Ascending aorta (tissue), 2 donors: ENCODE measurements at regions not wholly inside any gene's neighbourhood (a gene's known extent, or its start where the extent isn't known, plus 50 kb on each side); places are given as distances from the start of the nearest gene placed in this dataset.
"Not testable (repeated sequence)": the region's sequence is repeated elsewhere in the genome, so short reads cannot be mapped to it uniquely, and the experiment has no call there.

Source experiments
- DNase-seq, 2 donors: peaks; one replicate each; pipeline ENCODE4 v3.0.0-alpha.2; 2019; ENCODE audit warnings: low spot score in 2 of 2
- H3K27ac ChIP-seq, 2 donors: fragments of 200-600 bp; sonication (generic); one replicate each; pipeline ENCODE4 v1.5.1; 2016 to 2017; ENCODE audit warnings: mild to moderate bottlenecking in 1 of 2
- H3K27me3 ChIP-seq: fragments of 200-600 bp; sonication (generic); one replicate; pipeline ENCODE4 v1.5.1; 2017
- H3K36me3 ChIP-seq, 2 donors: fragments of 200-600 bp; sonication (generic); one replicate each; pipeline ENCODE4 v1.5.1; 2016
- H3K4me1 ChIP-seq, 2 donors: fragments of 200-600 bp; sonication (generic); one replicate each; pipeline ENCODE4 v1.5.1; 2016 to 2017; ENCODE audit warnings: mild to moderate bottlenecking in 1 of 2
- H3K4me3 ChIP-seq, 2 donors: fragments of 200-600 bp; sonication (generic); one replicate each; pipeline ENCODE4 v1.5.1; 2016 to 2017; ENCODE audit warnings: mild to moderate bottlenecking in 1 of 2
- H3K9me3 ChIP-seq, 2 donors: fragments of 200-600 bp; sonication (generic); one replicate each; pipeline ENCODE4 v1.5.1; 2016
- intact Hi-C: fragments of 100-400 bp; cut with DNase I; formaldehyde crosslinking; loops from one replicate; pipeline ENCODE4 v1.15.1; 2023
- TF ChIP-seq, protein P1 (sequence below), 3 experiments: fragments of 200-600 bp in 2 of 3; fragments of 450-650 bp in 1 of 3; sonication (generic) in 2 of 3; IDR thresholded peaks; one replicate each; pipeline ENCODE4 v1.5.1; 2016 to 2019; ENCODE audit warnings: antibody characterized with exemption in 3 of 3, mild to moderate bottlenecking in 1 of 3, moderate library complexity in 1 of 3

DNA sequence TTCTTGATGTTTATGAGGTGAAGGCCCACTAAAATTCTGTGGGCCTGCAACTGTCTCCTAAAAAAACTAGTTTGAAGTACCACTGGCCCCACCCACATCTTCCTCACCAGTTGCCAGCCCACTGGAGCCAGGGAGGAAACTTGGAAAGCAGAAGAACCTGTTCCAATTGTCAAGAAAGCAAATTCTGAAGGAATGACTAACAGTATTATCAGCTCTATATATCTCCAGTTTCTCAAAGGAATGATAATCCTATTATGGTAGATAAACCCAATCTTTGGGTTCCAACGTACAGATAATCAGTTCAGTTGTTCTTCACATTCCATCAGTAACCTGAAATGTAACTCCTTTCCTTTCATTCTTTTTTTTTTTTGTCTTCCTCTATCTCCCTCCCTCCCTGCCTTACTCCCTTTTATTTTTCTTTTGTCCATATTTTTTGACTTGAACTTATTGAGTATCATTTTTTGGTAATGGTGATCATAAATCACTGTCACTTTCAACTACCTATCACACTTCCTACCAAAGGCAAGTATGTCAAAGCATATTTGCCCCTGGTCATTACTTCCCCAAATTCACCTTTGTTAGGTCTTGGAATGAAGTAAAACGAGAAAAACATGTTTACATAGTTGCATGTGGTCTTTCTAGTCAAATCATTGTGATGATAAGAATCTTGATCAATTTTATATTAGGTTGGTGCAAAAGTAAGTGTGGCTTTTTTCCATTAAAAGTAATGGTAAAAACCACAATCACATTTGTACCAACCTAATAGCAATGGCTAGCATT lies 943.4 kb downstream of the TTLL7 start:
- no peaks in the 10 kb centered on the region for H3K9me3 ChIP-seq
- H3K27me3 ChIP-seq, result no peaks in the 10 kb centered on the region
- no peak for DNase-seq
- H3K4me1 ChIP-seq, result no peaks in the 10 kb centered on the region
- TF ChIP-seq, protein P1, sequence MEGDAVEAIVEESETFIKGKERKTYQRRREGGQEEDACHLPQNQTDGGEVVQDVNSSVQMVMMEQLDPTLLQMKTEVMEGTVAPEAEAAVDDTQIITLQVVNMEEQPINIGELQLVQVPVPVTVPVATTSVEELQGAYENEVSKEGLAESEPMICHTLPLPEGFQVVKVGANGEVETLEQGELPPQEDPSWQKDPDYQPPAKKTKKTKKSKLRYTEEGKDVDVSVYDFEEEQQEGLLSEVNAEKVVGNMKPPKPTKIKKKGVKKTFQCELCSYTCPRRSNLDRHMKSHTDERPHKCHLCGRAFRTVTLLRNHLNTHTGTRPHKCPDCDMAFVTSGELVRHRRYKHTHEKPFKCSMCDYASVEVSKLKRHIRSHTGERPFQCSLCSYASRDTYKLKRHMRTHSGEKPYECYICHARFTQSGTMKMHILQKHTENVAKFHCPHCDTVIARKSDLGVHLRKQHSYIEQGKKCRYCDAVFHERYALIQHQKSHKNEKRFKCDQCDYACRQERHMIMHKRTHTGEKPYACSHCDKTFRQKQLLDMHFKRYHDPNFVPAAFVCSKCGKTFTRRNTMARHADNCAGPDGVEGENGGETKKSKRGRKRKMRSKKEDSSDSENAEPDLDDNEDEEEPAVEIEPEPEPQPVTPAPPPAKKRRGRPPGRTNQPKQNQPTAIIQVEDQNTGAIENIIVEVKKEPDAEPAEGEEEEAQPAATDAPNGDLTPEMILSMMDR (IDR thresholded peaks at IDR 0.05), result no peak
- H3K36me3 ChIP-seq, result no peaks in the 10 kb centered on the region
- intact Hi-C loops, result no loop called here
- H3K27ac ChIP-seq, result no peak overlapping the region
- no peak overlapping the region for H3K4me3 ChIP-seq

DNA sequence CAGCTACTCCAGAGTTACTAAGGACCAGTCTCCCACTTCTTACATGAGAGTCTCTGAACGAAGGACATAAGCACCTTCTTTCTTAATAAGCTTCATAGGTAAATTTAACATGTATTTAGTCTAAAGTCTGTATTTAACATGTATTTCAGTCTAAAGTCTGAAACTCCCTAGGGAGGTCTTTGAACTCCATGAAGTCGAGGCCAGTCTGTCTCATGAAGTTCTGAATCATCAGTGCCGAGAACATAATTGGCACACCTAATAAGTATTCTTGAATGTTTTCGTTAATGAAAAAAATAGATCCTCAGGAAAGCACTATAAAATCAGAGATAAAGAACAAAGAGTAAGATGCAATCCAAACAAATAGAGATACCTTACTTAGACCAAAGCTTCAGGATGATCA lies 945.5 kb downstream of the TTLL7 start:
- no peak overlapping the region for H3K27ac ChIP-seq
- no peak for DNase-seq
- no peaks in the 10 kb centered on the region for H3K27me3 ChIP-seq
- intact Hi-C loops, result no loop called here
- no peaks in the 10 kb centered on the region for H3K4me1 ChIP-seq
- no peaks in the 10 kb centered on the region for H3K36me3 ChIP-seq
- TF ChIP-seq, protein P1 (IDR thresholded peaks at IDR 0.05), result no peak
- H3K4me3 ChIP-seq, result no peak overlapping the region
- no peaks in the 10 kb centered on the region for H3K9me3 ChIP-seq

DNA sequence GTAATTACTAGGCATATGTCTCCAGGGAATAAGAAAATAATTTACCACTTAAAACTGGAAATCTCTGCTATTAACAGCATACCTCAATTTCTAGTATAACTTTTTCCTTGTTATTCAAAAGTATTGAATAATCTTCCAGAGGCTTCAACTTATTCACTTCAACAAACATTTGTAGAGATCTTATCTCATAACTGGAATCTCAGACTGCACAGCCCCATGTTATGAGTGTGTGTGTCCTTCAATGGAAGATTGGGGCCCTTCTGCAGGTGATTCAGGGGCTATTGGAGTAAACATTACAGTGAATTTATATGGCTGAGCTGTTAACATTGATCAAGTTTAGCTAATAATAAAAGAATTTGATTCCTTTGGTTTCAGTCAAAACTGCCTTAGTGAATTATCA lies 946.1 kb downstream of the TTLL7 start:
- no peak overlapping the region for H3K27ac ChIP-seq
- H3K9me3 ChIP-seq, result no peaks in the 10 kb centered on the region
- H3K36me3 ChIP-seq, result no peaks in the 10 kb centered on the region
- no peak for DNase-seq
- no peaks in the 10 kb centered on the region for H3K27me3 ChIP-seq
- H3K4me3 ChIP-seq, result no peak overlapping the region
- intact Hi-C loops, result no loop called here
- TF ChIP-seq, protein P1 (IDR thresholded peaks at IDR 0.05), result no peak
- H3K4me1 ChIP-seq, result no peaks in the 10 kb centered on the region

DNA sequence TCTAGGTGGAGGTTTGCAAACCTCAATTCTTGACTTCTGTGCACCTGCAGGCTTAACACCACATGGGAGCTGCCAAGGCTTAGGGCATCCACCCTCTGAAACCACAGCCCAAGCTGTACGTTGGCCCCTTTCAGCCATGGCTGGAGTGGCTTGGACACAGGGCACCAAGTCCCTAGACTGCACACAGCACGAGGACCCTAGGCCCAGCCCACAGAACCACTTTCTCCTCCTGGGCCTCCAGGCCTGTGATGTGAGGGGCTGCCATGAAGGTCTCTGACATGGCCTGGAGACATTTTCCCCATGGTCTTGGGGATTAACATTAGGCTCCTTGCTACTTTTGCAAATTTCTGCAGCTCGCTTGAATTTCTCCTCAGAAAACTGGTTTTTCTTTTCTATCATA lies 947.9 kb downstream of the TTLL7 start:
- H3K36me3 ChIP-seq, H3K27ac ChIP-seq, H3K9me3 ChIP-seq: not testable (repeated sequence)

DNA sequence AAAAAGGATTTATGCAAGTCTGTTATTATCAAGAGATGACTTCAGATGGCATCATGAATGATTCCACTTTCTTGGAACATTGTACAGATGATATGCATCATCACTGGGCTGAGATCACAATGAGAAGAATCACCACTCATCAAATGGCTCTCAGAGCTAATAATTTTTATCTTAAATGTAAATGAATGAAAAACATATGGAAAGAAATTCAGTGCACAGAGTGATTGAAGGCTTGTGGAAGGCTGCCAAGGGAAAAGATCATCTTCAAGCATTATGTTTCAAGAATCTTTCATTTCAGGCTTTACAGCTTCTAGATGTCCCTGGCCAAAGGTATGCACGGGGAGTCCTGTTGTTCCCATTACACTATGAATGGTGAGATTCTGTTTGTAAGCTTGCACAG lies 955.7 kb downstream of the TTLL7 start:
- no peak overlapping the region for H3K27ac ChIP-seq
- no peaks in the 10 kb centered on the region for H3K4me1 ChIP-seq
- no peaks in the 10 kb centered on the region for H3K36me3 ChIP-seq
- H3K27me3 ChIP-seq, result no peaks in the 10 kb centered on the region
- no peaks in the 10 kb centered on the region for H3K9me3 ChIP-seq
- no peak for DNase-seq
- TF ChIP-seq, protein P1 (IDR thresholded peaks at IDR 0.05), result no peak
- no peak overlapping the region for H3K4me3 ChIP-seq
- intact Hi-C loops, result no loop called here

More for the DNA sequence above, 947.9 kb downstream of the TTLL7 start:
- DNase-seq, H3K4me1 ChIP-seq, H3K4me3 ChIP-seq, intact Hi-C loops, H3K27me3 ChIP-seq: not testable (repeated sequence)

DNA sequence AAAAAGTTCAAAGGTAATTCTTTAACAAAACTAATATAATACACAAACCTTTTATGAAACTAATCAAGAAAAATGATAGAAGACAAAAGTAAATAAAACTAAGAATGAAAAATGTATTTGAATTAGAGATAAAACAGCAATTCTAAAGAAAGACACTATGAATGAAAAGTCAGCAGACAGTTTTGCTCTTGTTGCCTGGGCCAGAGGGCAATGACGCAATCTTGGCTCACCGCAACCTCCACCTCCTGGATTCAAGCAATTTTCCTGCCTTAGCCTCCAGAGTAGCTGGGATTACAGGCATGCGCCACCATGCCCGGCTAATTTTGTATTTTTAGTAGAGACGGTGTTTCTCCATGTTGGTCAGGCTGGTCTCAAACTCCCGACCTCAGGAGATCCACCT lies 959.8 kb downstream of the TTLL7 start:
- H3K27me3 ChIP-seq, H3K9me3 ChIP-seq, H3K4me1 ChIP-seq, H3K4me3 ChIP-seq, H3K27ac ChIP-seq, intact Hi-C loops, H3K36me3 ChIP-seq, DNase-seq: not testable (repeated sequence)

DNA sequence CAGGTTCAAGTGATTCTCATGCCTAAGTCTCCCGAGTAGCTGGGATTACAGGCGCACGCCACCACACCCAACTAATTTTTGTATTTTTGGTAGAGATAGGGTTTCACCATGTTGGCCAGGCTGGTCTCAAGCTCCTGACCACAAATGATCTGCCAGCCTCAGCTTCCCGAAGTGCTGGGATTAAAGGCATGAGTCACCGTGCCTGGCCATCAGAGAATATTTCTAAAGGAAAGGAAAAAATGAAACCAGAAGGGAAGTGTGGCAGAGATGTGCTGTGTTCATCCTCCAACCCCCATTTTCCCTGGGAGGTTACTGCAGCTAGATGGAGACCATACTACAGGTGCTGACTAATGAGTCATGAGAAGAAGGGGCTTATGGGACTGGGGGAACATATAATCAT lies 964.1 kb downstream of the TTLL7 start:
- no peak for DNase-seq
- Histone ChIP-seq H3K4me3 (no peak overlapping the region), H3K27me3 (no peaks in the 10 kb centered on the region), H3K4me1 (no peaks in the 10 kb centered on the region), H3K9me3 (no peaks in the 10 kb centered on the region), H3K27ac (no peak overlapping the region), H3K36me3 (no peaks in the 10 kb centered on the region)
- TF ChIP-seq, protein P1 (IDR thresholded peaks at IDR 0.05), result no peak
- intact Hi-C loops, result no loop called here
